ENCODE measurements at regions not wholly inside any gene's neighbourhood (a gene's known extent, or its start where the extent isn't known, plus 50 kb on each side); places are given as distances from the start of the nearest gene placed in this dataset.

DNA sequence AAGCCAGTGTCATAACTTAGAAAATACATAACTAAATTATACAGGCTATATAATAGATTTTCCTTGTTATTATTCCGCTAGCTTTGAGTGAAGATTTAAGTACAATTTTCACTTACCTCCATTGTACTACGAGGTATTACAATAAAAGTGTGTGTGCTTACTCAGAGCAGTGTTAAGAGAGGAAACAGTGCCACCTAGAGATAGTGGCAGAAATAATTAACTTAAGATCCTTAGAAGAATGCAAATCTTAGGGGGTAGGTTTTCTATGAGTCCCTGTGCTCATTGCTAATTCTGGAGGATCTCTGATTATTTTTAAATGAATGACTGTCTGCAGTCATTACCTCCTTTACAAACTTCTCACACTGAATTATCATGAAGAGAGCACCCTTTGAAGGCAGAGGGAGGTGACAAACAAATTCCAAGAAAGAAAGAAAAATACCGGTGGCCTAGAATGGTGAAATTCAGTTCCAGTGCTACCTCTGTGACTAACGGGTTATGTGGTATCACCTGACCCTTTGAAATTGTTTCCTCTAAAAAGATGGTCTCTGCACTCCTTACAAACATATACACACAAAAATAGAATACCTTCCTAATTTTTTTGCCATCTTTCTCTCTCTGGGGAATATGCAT, 379.8 kb downstream of the TRIM36 start:
- H3K27me3 ChIP-seq, result no peaks in the 10 kb centered on the region
- no peak for DNase-seq
- H3K36me3 ChIP-seq, result no peaks in the 10 kb centered on the region
- H3K4me1 ChIP-seq, result no peaks in the 10 kb centered on the region
- H3K9me3 ChIP-seq, result no peaks in the 10 kb centered on the region
- no peak overlapping the region for H3K27ac ChIP-seq
- H3K4me3 ChIP-seq, result no peak overlapping the region
- no peak for TF ChIP-seq POLR2A (IDR thresholded peaks at IDR 0.05)
- TF ChIP-seq, protein P1, sequence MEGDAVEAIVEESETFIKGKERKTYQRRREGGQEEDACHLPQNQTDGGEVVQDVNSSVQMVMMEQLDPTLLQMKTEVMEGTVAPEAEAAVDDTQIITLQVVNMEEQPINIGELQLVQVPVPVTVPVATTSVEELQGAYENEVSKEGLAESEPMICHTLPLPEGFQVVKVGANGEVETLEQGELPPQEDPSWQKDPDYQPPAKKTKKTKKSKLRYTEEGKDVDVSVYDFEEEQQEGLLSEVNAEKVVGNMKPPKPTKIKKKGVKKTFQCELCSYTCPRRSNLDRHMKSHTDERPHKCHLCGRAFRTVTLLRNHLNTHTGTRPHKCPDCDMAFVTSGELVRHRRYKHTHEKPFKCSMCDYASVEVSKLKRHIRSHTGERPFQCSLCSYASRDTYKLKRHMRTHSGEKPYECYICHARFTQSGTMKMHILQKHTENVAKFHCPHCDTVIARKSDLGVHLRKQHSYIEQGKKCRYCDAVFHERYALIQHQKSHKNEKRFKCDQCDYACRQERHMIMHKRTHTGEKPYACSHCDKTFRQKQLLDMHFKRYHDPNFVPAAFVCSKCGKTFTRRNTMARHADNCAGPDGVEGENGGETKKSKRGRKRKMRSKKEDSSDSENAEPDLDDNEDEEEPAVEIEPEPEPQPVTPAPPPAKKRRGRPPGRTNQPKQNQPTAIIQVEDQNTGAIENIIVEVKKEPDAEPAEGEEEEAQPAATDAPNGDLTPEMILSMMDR (IDR thresholded peaks at IDR 0.05), result peak in 2 of 6 experiments; percentile 10 to 22

DNA sequence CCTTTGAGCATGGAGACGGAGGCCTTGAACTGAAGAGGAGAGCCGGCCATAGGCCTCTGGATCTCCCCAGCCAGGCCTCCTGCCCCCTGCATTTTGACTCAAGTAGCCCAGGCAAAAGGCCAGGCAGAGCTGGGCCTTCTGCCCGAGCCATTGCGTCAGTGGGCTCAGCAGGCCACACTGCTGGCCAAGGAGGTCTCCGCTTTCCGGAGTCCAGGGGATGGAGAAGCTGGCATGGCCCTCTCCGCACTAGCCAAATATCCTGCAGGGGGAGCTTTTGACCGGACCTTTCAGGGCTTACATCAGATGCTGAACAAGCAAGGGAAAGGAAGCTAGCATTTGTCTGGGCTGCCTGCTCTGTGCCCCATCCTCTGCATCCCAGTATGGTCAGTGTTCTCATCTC, 386.8 kb downstream of the TRIM36 start:
- no peaks in the 10 kb centered on the region for H3K36me3 ChIP-seq
- H3K27me3 ChIP-seq, result no peaks in the 10 kb centered on the region
- no peak for TF ChIP-seq POLR2A (IDR thresholded peaks at IDR 0.05)
- TF ChIP-seq, protein P1 (IDR thresholded peaks at IDR 0.05), result no peak
- H3K9me3 ChIP-seq, result no peaks in the 10 kb centered on the region
- no peak for DNase-seq
- H3K4me1 ChIP-seq, result no peaks in the 10 kb centered on the region
- no peak overlapping the region for H3K27ac ChIP-seq
- H3K4me3 ChIP-seq, result no peak overlapping the region

DNA sequence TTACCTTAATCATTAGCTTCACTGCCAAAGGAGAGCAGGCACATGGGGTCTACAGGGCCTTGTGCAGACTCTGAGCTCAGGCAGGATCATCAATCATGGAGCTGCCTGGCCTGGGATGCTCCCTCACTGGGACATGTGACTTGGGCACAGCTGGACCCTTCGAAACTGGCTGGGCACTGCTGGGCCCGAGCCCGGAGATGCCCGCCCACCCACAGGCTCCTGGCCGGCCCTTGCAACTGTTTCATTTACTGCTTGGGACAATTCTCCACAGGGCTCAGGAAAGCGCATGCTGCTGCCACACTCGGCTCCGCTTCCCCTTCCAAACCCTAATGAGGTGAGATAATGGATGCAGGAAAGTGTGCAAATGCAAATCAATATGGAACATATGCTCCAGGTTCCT, 387.5 kb downstream of the TRIM36 start:
- Histone ChIP-seq H3K4me1 (no peaks in the 10 kb centered on the region), H3K4me3 (no peak overlapping the region), H3K36me3 (no peaks in the 10 kb centered on the region), H3K9me3 (no peaks in the 10 kb centered on the region), H3K27ac (no peak overlapping the region), H3K27me3 (no peaks in the 10 kb centered on the region)
- no peak for DNase-seq
- no peak for TF ChIP-seq POLR2A (IDR thresholded peaks at IDR 0.05)
- TF ChIP-seq, protein P1 (IDR thresholded peaks at IDR 0.05), result no peak

DNA sequence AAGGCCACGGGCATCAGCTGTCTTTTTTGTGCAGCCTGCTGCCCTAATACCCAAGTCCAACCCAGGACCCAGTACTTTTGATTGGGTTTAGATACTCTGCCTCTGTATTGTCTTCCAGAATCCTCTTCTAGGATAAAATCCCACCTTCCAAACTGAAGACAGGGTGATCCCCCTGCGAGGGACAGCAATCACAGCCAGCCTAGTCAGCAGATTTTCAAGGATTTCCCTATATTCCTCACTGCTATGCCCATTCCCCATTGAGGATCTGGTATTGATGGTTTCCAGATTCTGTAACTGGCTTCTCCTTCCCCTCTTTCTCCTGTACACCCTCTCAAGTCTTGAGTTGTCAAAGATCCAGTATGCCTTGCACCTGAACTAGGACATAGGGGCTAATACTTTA, 389.4 kb downstream of the TRIM36 start:
- H3K4me1 ChIP-seq, result no peaks in the 10 kb centered on the region
- H3K27me3 ChIP-seq, result no peaks in the 10 kb centered on the region
- TF ChIP-seq POLR2A (IDR thresholded peaks at IDR 0.05), result no peak
- TF ChIP-seq, protein P1 (IDR thresholded peaks at IDR 0.05), result no peak
- no peaks in the 10 kb centered on the region for H3K9me3 ChIP-seq
- H3K36me3 ChIP-seq, result no peaks in the 10 kb centered on the region
- H3K4me3 ChIP-seq, result no peak overlapping the region
- no peak for DNase-seq
- H3K27ac ChIP-seq, result no peak overlapping the region

DNA sequence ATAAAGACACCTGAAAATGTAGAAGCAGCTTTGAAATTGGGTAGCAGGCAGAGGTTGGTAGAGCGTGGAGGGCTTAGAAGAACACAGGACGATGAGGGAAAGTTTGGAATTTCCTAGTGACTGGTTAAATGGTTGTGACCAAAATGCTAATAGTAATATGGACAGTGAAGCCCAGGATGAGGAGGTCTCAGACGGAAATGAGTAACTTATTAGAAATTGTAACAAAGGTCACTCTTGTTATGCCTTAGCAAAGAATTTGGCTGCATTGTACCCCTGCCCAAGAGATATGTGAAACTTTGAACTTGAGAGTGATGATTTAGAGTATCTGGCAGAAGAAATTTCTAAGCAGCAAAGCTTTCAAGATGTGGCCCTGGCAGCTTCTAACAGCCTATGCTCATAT, 382.5 kb downstream of the KCNN2 start:
- H3K27ac ChIP-seq, result no peak overlapping the region
- no peaks in the 10 kb centered on the region for H3K27me3 ChIP-seq
- no peaks in the 10 kb centered on the region for H3K4me1 ChIP-seq
- TF ChIP-seq, protein P1 (IDR thresholded peaks at IDR 0.05), result no peak
- no peak for TF ChIP-seq POLR2A (IDR thresholded peaks at IDR 0.05)
- no peak for DNase-seq
- H3K36me3 ChIP-seq, result no peaks in the 10 kb centered on the region
- H3K9me3 ChIP-seq, result no peaks in the 10 kb centered on the region
- H3K4me3 ChIP-seq, result no peak overlapping the region

DNA sequence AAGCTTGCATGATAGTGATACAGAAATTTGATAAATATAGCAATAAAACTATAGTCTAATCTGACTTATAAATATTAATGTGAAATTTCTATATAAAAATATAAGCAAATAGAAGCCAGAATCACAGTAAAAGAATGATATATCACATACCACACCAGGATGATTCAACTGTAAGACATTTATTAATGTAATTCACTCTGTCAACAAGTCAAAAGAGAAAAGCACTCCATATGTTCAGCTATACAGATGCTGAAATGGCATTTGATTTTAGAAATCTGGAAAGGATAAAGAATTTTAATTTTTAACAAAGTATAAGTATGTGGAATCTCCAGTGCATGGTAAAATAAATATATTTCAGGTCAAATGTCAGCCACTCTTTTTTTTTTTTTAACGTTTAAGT, 372.4 kb downstream of the KCNN2 start:
- Histone ChIP-seq H3K27me3 (no peaks in the 10 kb centered on the region), H3K9me3 (no peaks in the 10 kb centered on the region), H3K27ac (no peak overlapping the region), H3K36me3 (no peaks in the 10 kb centered on the region), H3K4me3 (no peak overlapping the region), H3K4me1 (no peaks in the 10 kb centered on the region)
- no peak for DNase-seq
- TF ChIP-seq, protein P1 (IDR thresholded peaks at IDR 0.05), result no peak
- no peak for TF ChIP-seq POLR2A (IDR thresholded peaks at IDR 0.05)
